ENCODE measurements at regions not wholly inside any gene's neighbourhood (a gene's known extent, or its start where the extent isn't known, plus 50 kb on each side); places are given as distances from the start of the nearest gene placed in this dataset.

DNA sequence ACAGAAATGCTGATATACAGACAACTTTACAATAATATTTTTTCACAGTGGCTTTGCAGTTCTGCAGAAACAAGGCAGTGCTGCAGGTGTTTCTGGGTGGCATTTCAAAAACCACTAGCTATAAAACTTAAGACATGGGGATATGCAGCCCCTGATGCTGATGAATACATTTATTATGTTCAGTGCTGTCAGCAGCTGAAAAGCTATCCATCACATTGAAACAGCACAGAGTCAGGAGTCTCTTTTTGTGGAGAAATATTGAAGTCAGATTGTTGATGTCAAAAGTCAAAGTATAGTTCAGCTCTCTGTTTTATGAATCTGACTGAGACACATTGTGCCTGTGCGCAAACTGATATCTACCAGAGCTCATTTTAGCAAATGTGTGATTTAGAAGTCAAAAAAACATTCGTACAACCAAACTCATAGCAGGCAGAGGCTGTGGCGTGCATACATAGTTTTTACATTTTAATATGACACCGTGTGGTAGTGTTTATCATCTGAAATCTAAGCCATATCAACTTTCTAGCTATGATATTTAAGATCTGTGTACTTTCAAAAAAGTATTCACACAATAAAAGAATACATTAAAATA, 467.6 kb downstream of the PRKD1 start:
- TF ChIP-seq, protein P1, sequence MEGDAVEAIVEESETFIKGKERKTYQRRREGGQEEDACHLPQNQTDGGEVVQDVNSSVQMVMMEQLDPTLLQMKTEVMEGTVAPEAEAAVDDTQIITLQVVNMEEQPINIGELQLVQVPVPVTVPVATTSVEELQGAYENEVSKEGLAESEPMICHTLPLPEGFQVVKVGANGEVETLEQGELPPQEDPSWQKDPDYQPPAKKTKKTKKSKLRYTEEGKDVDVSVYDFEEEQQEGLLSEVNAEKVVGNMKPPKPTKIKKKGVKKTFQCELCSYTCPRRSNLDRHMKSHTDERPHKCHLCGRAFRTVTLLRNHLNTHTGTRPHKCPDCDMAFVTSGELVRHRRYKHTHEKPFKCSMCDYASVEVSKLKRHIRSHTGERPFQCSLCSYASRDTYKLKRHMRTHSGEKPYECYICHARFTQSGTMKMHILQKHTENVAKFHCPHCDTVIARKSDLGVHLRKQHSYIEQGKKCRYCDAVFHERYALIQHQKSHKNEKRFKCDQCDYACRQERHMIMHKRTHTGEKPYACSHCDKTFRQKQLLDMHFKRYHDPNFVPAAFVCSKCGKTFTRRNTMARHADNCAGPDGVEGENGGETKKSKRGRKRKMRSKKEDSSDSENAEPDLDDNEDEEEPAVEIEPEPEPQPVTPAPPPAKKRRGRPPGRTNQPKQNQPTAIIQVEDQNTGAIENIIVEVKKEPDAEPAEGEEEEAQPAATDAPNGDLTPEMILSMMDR (IDR thresholded peaks at IDR 0.05), result no peak
- no peak for TF ChIP-seq TEAD4 (CRISPR knock-in tag; IDR thresholded peaks at IDR 0.05)
- TF ChIP-seq SP1 (CRISPR knock-in tag; conservative IDR thresholded peaks at IDR 0.05), result no peak
- no peak for TF ChIP-seq NFYB (CRISPR knock-in tag; conservative IDR thresholded peaks at IDR 0.05; ENCODE audit: low read depth)
- TF ChIP-seq, protein P2, sequence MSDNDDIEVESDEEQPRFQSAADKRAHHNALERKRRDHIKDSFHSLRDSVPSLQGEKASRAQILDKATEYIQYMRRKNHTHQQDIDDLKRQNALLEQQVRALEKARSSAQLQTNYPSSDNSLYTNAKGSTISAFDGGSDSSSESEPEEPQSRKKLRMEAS (CRISPR knock-in tag; IDR thresholded peaks at IDR 0.05), result no peak
- TF ChIP-seq CREB1 (CRISPR knock-in tag; IDR thresholded peaks at IDR 0.05), result no peak
- no peak for TF ChIP-seq KAT7 (CRISPR knock-in tag; IDR thresholded peaks at IDR 0.05; ENCODE audit: borderline replicate concordance)
- no peak for TF ChIP-seq NR1H2 (CRISPR knock-in tag; IDR thresholded peaks at IDR 0.05)
- no peak for TF ChIP-seq FOXK1 (CRISPR knock-in tag; IDR thresholded peaks at IDR 0.05)
- no peak for TF ChIP-seq ZNF416 (CRISPR knock-in tag; IDR thresholded peaks at IDR 0.05)
- TF ChIP-seq SOX15 (CRISPR knock-in tag; IDR thresholded peaks at IDR 0.05), result no peak
- TF ChIP-seq, protein P3, sequence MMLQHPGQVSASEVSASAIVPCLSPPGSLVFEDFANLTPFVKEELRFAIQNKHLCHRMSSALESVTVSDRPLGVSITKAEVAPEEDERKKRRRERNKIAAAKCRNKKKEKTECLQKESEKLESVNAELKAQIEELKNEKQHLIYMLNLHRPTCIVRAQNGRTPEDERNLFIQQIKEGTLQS (CRISPR knock-in tag; conservative IDR thresholded peaks at IDR 0.05), result no peak

Measured in WTC11 (cell line).